Keratinocyte (primary cell): ENCODE measurements at regions not wholly inside any gene's neighbourhood (a gene's known extent, or its start where the extent isn't known, plus 50 kb on each side); places are given as distances from the start of the nearest gene placed in this dataset.

Source experiments
- DNase-seq: peaks from one replicate; pipeline ENCODE4 v3.0.0-alpha.2; 2011; ENCODE audit warnings: low read depth, missing footprints, low spot score
- FAIRE-seq: peaks from 2 replicates; lab custom pipeline; 2011; peaks lifted over from hg19 to GRCh38; lab: Jason Lieb, UNC
- H2AFZ ChIP-seq: 2 replicates; pipeline ENCODE4 v1.6.0; 2012; ENCODE audit warnings: low read length, control low read depth, inconsistent platforms; ENCODE audit not compliant: control insufficient read depth
- H3K27ac ChIP-seq: 2 replicates; pipeline ENCODE4 v1.5.1; 2011; ENCODE audit warnings: low read length; ENCODE audit not compliant: control insufficient read depth, insufficient read depth
- H3K27me3 ChIP-seq: 3 replicates; pipeline ENCODE4 v1.6.0; 2011; ENCODE audit warnings: low read length; ENCODE audit not compliant: control insufficient read depth, insufficient read depth; ENCODE audit errors: extremely low read depth
- H3K36me3 ChIP-seq, 2 experiments: 2 replicates in 1 of 2; 3 replicates in 1 of 2; pipeline ENCODE4 v1.5.1; 2011; ENCODE audit warnings: low read length in 2 of 2, mild to moderate bottlenecking in 1 of 2; ENCODE audit not compliant: control insufficient read depth in 2 of 2, insufficient read depth in 2 of 2; ENCODE audit errors: extremely low read depth in 1 of 2
- H3K4me1 ChIP-seq: 3 replicates; pipeline ENCODE4 v1.5.1; 2011; ENCODE audit warnings: low read length; ENCODE audit not compliant: control insufficient read depth, insufficient read depth; ENCODE audit errors: extremely low read depth
- H3K4me2 ChIP-seq: 3 replicates; pipeline ENCODE4 v1.6.0; 2011; ENCODE audit warnings: low read depth, low read length; ENCODE audit not compliant: control insufficient read depth, insufficient read depth; ENCODE audit errors: extremely low read depth
- H3K4me3 ChIP-seq, 3 experiments: fragments of 200-600 bp in 1 of 3; sonication (generic) in 1 of 3; 2 replicates in 2 of 3; 3 replicates in 1 of 3; pipeline ENCODE4 v1.5.1; 2011 to 2016; ENCODE audit warnings: low read length in 3 of 3, mild to moderate bottlenecking in 3 of 3, control low read depth in 2 of 3, inconsistent platforms in 1 of 3, low read depth in 1 of 3, mixed read lengths in 1 of 3, mixed run types in 1 of 3, moderate library complexity in 1 of 3; ENCODE audit not compliant: control insufficient read depth in 2 of 3, insufficient read depth in 2 of 3; ENCODE audit errors: extremely low read depth in 1 of 3
- H3K79me2 ChIP-seq: 2 replicates; pipeline ENCODE4 v1.6.0; 2012; ENCODE audit warnings: low read length; ENCODE audit not compliant: control insufficient read depth, insufficient read depth
- H3K9ac ChIP-seq: 3 replicates; pipeline ENCODE4 v1.6.0; 2011; ENCODE audit warnings: low read length; ENCODE audit not compliant: control insufficient read depth, insufficient read depth; ENCODE audit errors: extremely low read depth
- H3K9me1 ChIP-seq: 3 replicates; pipeline ENCODE4 v1.6.0; 2011; ENCODE audit warnings: low read length; ENCODE audit not compliant: control insufficient read depth, insufficient read depth; ENCODE audit errors: extremely low read depth
- H3K9me3 ChIP-seq: 2 replicates; pipeline ENCODE4 v1.5.1; 2012; ENCODE audit warnings: low read depth, low read length; ENCODE audit not compliant: control insufficient read depth
- H4K20me1 ChIP-seq: 3 replicates; pipeline ENCODE4 v1.6.0; 2011; ENCODE audit warnings: low read length; ENCODE audit not compliant: control insufficient read depth, insufficient read depth; ENCODE audit errors: extremely low read depth
- CTCF ChIP-seq, 3 experiments: IDR thresholded peaks in 1 of 3; conservative IDR thresholded peaks in 1 of 3; optimal IDR thresholded peaks in 1 of 3; 2 replicates in 2 of 3; 3 replicates in 1 of 3; pipeline versions ENCODE3 to v1.5.1; 2011; ENCODE audit warnings: low read length in 3 of 3, mild to moderate bottlenecking in 3 of 3, moderate library complexity in 2 of 3, control low read depth in 1 of 3, inconsistent platforms in 1 of 3; ENCODE audit not compliant: insufficient read depth in 2 of 3; ENCODE audit errors: extremely low read depth in 1 of 3
- EZH2 ChIP-seq: IDR thresholded peaks from one replicate; pipeline ENCODE4 v1.6.1; 2012; ENCODE audit warnings: inconsistent platforms, mild to moderate bottlenecking, low read length, moderate library complexity
- dilution Hi-C: fragments of 300-500 bp; cut with MboI; formaldehyde crosslinking; loops from one replicate; pipeline ENCODE4 v1.7.0; 2020; ENCODE audit warnings: low sequenced_read_pairs; ENCODE audit not compliant: extremely low pct_ligation_motif_present

- Histone ChIP-seq H3K9me3 (no peaks in the 10 kb centered on the region), H4K20me1 (no peaks in the 10 kb centered on the region), H3K36me3 (no peaks in the 10 kb centered on the region), H3K9me1 (no peaks in the 10 kb centered on the region), H3K27ac (no peak overlapping the region), H3K9ac (no peak overlapping the region), H3K27me3 (no peaks in the 10 kb centered on the region), H3K4me3 (no peak overlapping the region), H3K4me2 (no peak overlapping the region), H2AFZ (no peak overlapping the region), H3K79me2 (no peaks in the 10 kb centered on the region), H3K4me1 (no peaks in the 10 kb centered on the region)
- dilution Hi-C loops, result no loop called here
- no peak for FAIRE-seq
- no peak for DNase-seq
- no peak for TF ChIP-seq EZH2
- TF ChIP-seq CTCF (optimal IDR thresholded peaks at IDR 0.05 in 1 of 3, IDR thresholded peaks at IDR 0.05 in 1 of 3, conservative IDR thresholded peaks at IDR 0.05 in 1 of 3; ENCODE audit: extremely low read depth in 1 of 3, insufficient read depth in 2 of 3, low read length in 3 of 3), result no peak
Observed at GRCh38 chr14:40757376-40757950, 849.2 kb upstream of the LRFN5 start.

GRCh38 chr14:40733206-40733605 is 873.5 kb upstream of the LRFN5 start:
- Histone ChIP-seq H3K27ac (no peak overlapping the region), H3K4me2 (no peak overlapping the region), H3K79me2 (no peaks in the 10 kb centered on the region), H3K9ac (no peak overlapping the region), H3K36me3 (no peaks in the 10 kb centered on the region), H3K4me1 (no peaks in the 10 kb centered on the region), H3K27me3 (no peaks in the 10 kb centered on the region), H3K9me1 (no peaks in the 10 kb centered on the region), H3K9me3 (peaks cover 3% of the 10 kb centered on the region), H3K4me3 (no peak overlapping the region), H2AFZ (no peak overlapping the region), H4K20me1 (no peaks in the 10 kb centered on the region)
- TF ChIP-seq EZH2 (no peak), CTCF (optimal IDR thresholded peaks at IDR 0.05 in 1 of 3, IDR thresholded peaks at IDR 0.05 in 1 of 3, conservative IDR thresholded peaks at IDR 0.05 in 1 of 3; ENCODE audit: extremely low read depth in 1 of 3, insufficient read depth in 2 of 3, low read length in 3 of 3) (no peak)
- dilution Hi-C loops, result no loop called here
- FAIRE-seq (no peak), DNase-seq (no peak)
